ENCODE measurements at regions not wholly inside any gene's neighbourhood (a gene's known extent, or its start where the extent isn't known, plus 50 kb on each side); places are given as distances from the start of the nearest gene placed in this dataset.

DNA sequence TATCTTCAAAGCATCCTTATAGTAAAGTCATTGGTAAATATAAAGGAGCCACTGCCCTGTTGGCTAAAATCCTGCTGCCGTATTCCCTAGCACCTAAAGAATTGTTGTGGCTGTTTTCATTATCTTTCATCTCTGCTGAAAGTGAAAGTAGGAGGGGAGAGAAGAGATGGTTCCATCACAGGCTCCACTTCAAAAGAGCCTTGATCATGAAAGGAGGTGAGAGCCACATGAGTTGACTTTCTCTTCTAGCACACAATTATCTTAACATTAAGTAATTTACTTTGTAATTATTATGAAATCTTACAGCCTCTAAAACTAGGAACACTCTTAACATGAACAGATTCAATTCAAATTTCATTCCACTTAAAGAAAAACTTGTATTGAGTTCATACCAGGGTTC is 1050.9 kb upstream of the LRRTM1 start:
- CTCF ChIA-PET, result no interaction called here
- H3K4me3 ChIP-seq, result no peak overlapping the region
- 4% methylated on average over 1 of the region's 1 CpG for WGBS (ENCODE audit: missing lambda C conversion rate)
- H3K4me2 ChIP-seq, result no peak overlapping the region
- H3K27ac ChIP-seq, result no peak overlapping the region
- no peak for ATAC-seq
- FAIRE-seq, result no peak
- no peaks in the 10 kb centered on the region; the same call in 1 of the 3 replicates for H3K9me3 ChIP-seq
- H3K4me1 ChIP-seq, result no peaks in the 10 kb centered on the region
- POLR2A ChIA-PET, result no interaction called here
- no peak for DNase-seq (ENCODE audit: low read depth in 1 of 2, low spot score in 1 of 2)
- no peak for TF ChIP-seq ESRRA (IDR thresholded peaks at IDR 0.05; ENCODE audit: borderline replicate concordance, low read length)
- TF ChIP-seq HOXB13 (CRISPR knock-in tag; IDR thresholded peaks at IDR 0.05; ENCODE audit: low read depth), result no peak
- TF ChIP-seq, protein P1, sequence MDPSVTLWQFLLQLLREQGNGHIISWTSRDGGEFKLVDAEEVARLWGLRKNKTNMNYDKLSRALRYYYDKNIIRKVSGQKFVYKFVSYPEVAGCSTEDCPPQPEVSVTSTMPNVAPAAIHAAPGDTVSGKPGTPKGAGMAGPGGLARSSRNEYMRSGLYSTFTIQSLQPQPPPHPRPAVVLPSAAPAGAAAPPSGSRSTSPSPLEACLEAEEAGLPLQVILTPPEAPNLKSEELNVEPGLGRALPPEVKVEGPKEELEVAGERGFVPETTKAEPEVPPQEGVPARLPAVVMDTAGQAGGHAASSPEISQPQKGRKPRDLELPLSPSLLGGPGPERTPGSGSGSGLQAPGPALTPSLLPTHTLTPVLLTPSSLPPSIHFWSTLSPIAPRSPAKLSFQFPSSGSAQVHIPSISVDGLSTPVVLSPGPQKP (IDR thresholded peaks at IDR 0.05; ENCODE audit: low read depth, low read length), result no peak
- no peak for TF ChIP-seq HOXA7 (CRISPR knock-in tag; IDR thresholded peaks at IDR 0.05)

DNA sequence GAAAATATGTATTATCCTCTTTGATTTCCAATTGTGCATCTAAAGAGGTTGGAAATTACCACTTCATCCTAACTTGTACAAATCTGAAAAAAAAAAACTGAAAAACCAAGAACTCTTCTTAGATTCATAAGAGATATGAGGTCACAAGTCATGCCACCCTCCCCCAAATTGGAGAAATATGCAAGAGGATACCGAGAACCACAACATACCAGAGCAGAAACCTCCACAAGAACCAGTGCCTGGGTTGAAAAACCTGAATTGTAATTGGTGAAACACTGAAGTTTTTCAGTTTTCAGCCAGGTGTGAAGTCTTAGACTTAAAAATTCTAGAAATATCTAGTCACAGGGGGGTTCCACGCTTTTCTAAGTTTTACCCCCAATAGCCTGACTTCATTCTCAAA is 1029.5 kb upstream of the LRRTM1 start:
- no peak overlapping the region for H3K27ac ChIP-seq
- 0% methylated on average over 2 of the region's 2 CpGs for WGBS (ENCODE audit: missing lambda C conversion rate)
- H3K4me1 ChIP-seq, result no peaks in the 10 kb centered on the region
- no peak overlapping the region for H3K4me2 ChIP-seq
- H3K9me3 ChIP-seq, result 0 out of 3 replicates have a peak, but pooled peaks cover 6% of the 10 kb centered on the region
- DNase-seq (ENCODE audit: low read depth in 1 of 2, low spot score in 1 of 2) (no peak), ATAC-seq (no peak), FAIRE-seq (no peak)
- CTCF ChIA-PET, result no interaction called here
- TF ChIP-seq, protein P2, sequence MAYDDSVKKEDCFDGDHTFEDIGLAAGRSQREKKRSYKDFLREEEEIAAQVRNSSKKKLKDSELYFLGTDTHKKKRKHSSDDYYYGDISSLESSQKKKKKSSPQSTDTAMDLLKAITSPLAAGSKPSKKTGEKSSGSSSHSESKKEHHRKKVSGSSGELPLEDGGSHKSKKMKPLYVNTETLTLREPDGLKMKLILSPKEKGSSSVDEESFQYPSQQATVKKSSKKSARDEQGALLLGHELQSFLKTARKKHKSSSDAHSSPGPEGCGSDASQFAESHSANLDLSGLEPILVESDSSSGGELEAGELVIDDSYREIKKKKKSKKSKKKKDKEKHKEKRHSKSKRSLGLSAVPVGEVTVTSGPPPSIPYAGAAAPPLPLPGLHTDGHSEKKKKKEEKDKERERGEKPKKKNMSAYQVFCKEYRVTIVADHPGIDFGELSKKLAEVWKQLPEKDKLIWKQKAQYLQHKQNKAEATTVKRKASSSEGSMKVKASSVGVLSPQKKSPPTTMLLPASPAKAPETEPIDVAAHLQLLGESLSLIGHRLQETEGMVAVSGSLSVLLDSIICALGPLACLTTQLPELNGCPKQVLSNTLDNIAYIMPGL (CRISPR knock-in tag; IDR thresholded peaks at IDR 0.05; ENCODE audit: borderline replicate concordance), result no peak
- no peak for TF ChIP-seq POLR2AphosphoS2 (conservative IDR thresholded peaks at IDR 0.05; ENCODE audit: low read length)
- no peak for TF ChIP-seq SMC3 (IDR thresholded peaks at IDR 0.05)
- no peak for TF ChIP-seq JUNB (IDR thresholded peaks at IDR 0.05)
- no peak for TF ChIP-seq NFE2L2 (conservative IDR thresholded peaks at IDR 0.05; ENCODE audit: low read length)
- no peak for TF ChIP-seq GATA3 (IDR thresholded peaks at IDR 0.05; ENCODE audit: borderline replicate concordance)
- TF ChIP-seq, protein P3, sequence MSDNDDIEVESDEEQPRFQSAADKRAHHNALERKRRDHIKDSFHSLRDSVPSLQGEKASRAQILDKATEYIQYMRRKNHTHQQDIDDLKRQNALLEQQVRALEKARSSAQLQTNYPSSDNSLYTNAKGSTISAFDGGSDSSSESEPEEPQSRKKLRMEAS (IDR thresholded peaks at IDR 0.05), result no peak
- no peak for TF ChIP-seq FOSL2 (IDR thresholded peaks at IDR 0.05)
- no peak for TF ChIP-seq FOSL2 (CRISPR knock-in tag; IDR thresholded peaks at IDR 0.05)
- TF ChIP-seq, protein P4, sequence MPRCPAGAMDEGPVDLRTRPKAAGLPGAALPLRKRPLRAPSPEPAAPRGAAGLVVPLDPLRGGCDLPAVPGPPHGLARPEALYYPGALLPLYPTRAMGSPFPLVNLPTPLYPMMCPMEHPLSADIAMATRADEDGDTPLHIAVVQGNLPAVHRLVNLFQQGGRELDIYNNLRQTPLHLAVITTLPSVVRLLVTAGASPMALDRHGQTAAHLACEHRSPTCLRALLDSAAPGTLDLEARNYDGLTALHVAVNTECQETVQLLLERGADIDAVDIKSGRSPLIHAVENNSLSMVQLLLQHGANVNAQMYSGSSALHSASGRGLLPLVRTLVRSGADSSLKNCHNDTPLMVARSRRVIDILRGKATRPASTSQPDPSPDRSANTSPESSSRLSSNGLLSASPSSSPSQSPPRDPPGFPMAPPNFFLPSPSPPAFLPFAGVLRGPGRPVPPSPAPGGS (IDR thresholded peaks at IDR 0.05), result no peak
- no peak for TF ChIP-seq KDM5A (IDR thresholded peaks at IDR 0.05)
- no peak for TF ChIP-seq ZSCAN20 (CRISPR knock-in tag; IDR thresholded peaks at IDR 0.05)
- no peak for TF ChIP-seq MAZ (IDR thresholded peaks at IDR 0.05; ENCODE audit: borderline replicate concordance, low read depth, low read length)
- TF ChIP-seq HOXB13 (CRISPR knock-in tag; IDR thresholded peaks at IDR 0.05; ENCODE audit: low read depth), result no peak
- TF ChIP-seq, protein P5, sequence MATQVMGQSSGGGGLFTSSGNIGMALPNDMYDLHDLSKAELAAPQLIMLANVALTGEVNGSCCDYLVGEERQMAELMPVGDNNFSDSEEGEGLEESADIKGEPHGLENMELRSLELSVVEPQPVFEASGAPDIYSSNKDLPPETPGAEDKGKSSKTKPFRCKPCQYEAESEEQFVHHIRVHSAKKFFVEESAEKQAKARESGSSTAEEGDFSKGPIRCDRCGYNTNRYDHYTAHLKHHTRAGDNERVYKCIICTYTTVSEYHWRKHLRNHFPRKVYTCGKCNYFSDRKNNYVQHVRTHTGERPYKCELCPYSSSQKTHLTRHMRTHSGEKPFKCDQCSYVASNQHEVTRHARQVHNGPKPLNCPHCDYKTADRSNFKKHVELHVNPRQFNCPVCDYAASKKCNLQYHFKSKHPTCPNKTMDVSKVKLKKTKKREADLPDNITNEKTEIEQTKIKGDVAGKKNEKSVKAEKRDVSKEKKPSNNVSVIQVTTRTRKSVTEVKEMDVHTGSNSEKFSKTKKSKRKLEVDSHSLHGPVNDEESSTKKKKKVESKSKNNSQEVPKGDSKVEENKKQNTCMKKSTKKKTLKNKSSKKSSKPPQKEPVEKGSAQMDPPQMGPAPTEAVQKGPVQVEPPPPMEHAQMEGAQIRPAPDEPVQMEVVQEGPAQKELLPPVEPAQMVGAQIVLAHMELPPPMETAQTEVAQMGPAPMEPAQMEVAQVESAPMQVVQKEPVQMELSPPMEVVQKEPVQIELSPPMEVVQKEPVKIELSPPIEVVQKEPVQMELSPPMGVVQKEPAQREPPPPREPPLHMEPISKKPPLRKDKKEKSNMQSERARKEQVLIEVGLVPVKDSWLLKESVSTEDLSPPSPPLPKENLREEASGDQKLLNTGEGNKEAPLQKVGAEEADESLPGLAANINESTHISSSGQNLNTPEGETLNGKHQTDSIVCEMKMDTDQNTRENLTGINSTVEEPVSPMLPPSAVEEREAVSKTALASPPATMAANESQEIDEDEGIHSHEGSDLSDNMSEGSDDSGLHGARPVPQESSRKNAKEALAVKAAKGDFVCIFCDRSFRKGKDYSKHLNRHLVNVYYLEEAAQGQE (IDR thresholded peaks at IDR 0.05), result no peak
- no peak overlapping the region for H3K4me3 ChIP-seq
- POLR2A ChIA-PET, result no interaction called here
